Caco-2 (cell line): ENCODE measurements at regions not wholly inside any gene's neighbourhood (a gene's known extent, or its start where the extent isn't known, plus 50 kb on each side); places are given as distances from the start of the nearest gene placed in this dataset.
"Not testable (repeated sequence)": the region's sequence is repeated elsewhere in the genome, so short reads cannot be mapped to it uniquely, and the experiment has no call there.

Experiments
- BruUV-seq: library from RNA; stranded (reverse); fragments of 400-500 nt; replicated peaks from 2 replicates; lab custom pipeline; 2021; lab: Mats Ljungman, UMichigan
- CTCF ChIA-PET: fragments of 300-600 bp; sonication (Branson Sonifier 250); formaldehyde crosslinking; loops from one replicate; lab custom pipeline; 2022; ENCODE audit warnings: antibody characterized with exemption; lab: Charles Lee
- POLR2A ChIA-PET: fragments of 300-600 bp; sonication (Branson Sonifier 250); formaldehyde crosslinking; loops from one replicate; lab custom pipeline; 2022; ENCODE audit warnings: antibody characterized with exemption; lab: Charles Lee
- DNase-seq, 2 experiments: peaks; one replicate each; pipeline versions ENCODE4 v3.0.0 to v3.0.0-alpha.2; 2020 to 2022
- H3K27me3 ChIP-seq: replicated peaks from 2 replicates; pipeline ENCODE4 v1.6.0; 2011; ENCODE audit warnings: low read length; ENCODE audit not compliant: control insufficient read depth, insufficient read depth
- H3K36me3 ChIP-seq: 2 replicates; pipeline ENCODE4 v1.5.1; 2011; ENCODE audit warnings: low read length; ENCODE audit not compliant: control insufficient read depth, insufficient read depth
- H3K4me1 ChIP-seq: fragments of 250-450 bp; sonication (Bioruptor Pico); 2 replicates; pipeline ENCODE4 v1.5.1; 2020; ENCODE audit warnings: mild to moderate bottlenecking
- H3K4me3 ChIP-seq: 2 replicates; pipeline ENCODE4 v1.5.1; 2011; ENCODE audit warnings: low read depth, mild to moderate bottlenecking, control low read depth, low read length
- H3K9me3 ChIP-seq: fragments of 250-450 bp; sonication (Bioruptor Pico); 2 replicates; pipeline ENCODE4 v1.5.1; 2020; ENCODE audit warnings: mild to moderate bottlenecking, moderate library complexity
- H3K27ac Mint-ChIP-seq: one replicate; pipeline ENCODE4 v1.8.0; 2022; ENCODE audit warnings: mixed read lengths; ENCODE audit not compliant: unreplicated experiment
- H3K27me3 Mint-ChIP-seq: one replicate; pipeline ENCODE4 v1.8.0; 2022; ENCODE audit warnings: mixed read lengths; ENCODE audit not compliant: insufficient read depth, unreplicated experiment
- H3K36me3 Mint-ChIP-seq: one replicate; pipeline ENCODE4 v1.8.0; 2022; ENCODE audit warnings: mild to moderate bottlenecking, mixed read lengths; ENCODE audit not compliant: insufficient read depth, unreplicated experiment
- H3K4me1 Mint-ChIP-seq: one replicate; pipeline ENCODE4 v1.8.0; 2022; ENCODE audit warnings: low read depth, mixed read lengths; ENCODE audit not compliant: unreplicated experiment
- H3K4me3 Mint-ChIP-seq: one replicate; pipeline ENCODE4 v1.8.0; 2022; ENCODE audit warnings: mild to moderate bottlenecking, moderate library complexity, mixed read lengths; ENCODE audit not compliant: unreplicated experiment
- H3K9me3 Mint-ChIP-seq: one replicate; pipeline ENCODE4 v1.8.0; 2022; ENCODE audit warnings: mixed read lengths; ENCODE audit not compliant: unreplicated experiment
- intact Hi-C: fragments of 100-400 bp; cut with micrococcal nuclease; formaldehyde crosslinking; loops from one replicate; pipeline ENCODE4 v1.10.0; 2022; ENCODE audit not compliant: unreplicated experiment

- H3K27me3 ChIP-seq, H3K27ac Mint-ChIP-seq, POLR2A ChIA-PET, BruUV-seq, H3K27me3 Mint-ChIP-seq, H3K4me3 Mint-ChIP-seq, H3K9me3 ChIP-seq, H3K36me3 ChIP-seq, H3K4me1 Mint-ChIP-seq, H3K4me1 ChIP-seq, DNase-seq, H3K36me3 Mint-ChIP-seq, intact Hi-C loops, H3K4me3 ChIP-seq, CTCF ChIA-PET: not testable (repeated sequence)
- peaks cover 47% of the 10 kb centered on the region for H3K9me3 Mint-ChIP-seq
These were observed 5271.3 kb upstream of the TPTE start for GRCh38 chr21:5250128-5250527.

GRCh38 chr21:5251162-5251561 lies 5270.2 kb upstream of the TPTE start:
- H3K27me3 Mint-ChIP-seq, H3K9me3 ChIP-seq, H3K27ac Mint-ChIP-seq, intact Hi-C loops, H3K4me3 ChIP-seq, H3K4me1 ChIP-seq, H3K36me3 Mint-ChIP-seq, CTCF ChIA-PET, H3K36me3 ChIP-seq, POLR2A ChIA-PET, H3K4me3 Mint-ChIP-seq, H3K4me1 Mint-ChIP-seq, BruUV-seq, H3K27me3 ChIP-seq, DNase-seq: not testable (repeated sequence)
- peaks cover 43% of the 10 kb centered on the region for H3K9me3 Mint-ChIP-seq

GRCh38 chr21:5251866-5252265 lies 5269.5 kb upstream of the TPTE start:
- H3K27me3 ChIP-seq, H3K9me3 ChIP-seq, H3K36me3 ChIP-seq, H3K4me1 Mint-ChIP-seq, POLR2A ChIA-PET, H3K27me3 Mint-ChIP-seq, BruUV-seq, H3K36me3 Mint-ChIP-seq, H3K27ac Mint-ChIP-seq, H3K4me3 ChIP-seq, H3K4me1 ChIP-seq, intact Hi-C loops, CTCF ChIA-PET, DNase-seq, H3K4me3 Mint-ChIP-seq: not testable (repeated sequence)
- peaks cover 36% of the 10 kb centered on the region for H3K9me3 Mint-ChIP-seq
